Uterus (tissue), 2 donors: ENCODE measurements at regions not wholly inside any gene's neighbourhood (a gene's known extent, or its start where the extent isn't known, plus 50 kb on each side); places are given as distances from the start of the nearest gene placed in this dataset.

Source experiments
- CTCF ChIP-seq, 4 experiments: fragments of 200-600 bp in 2 of 4; fragments of 450-650 bp in 2 of 4; sonication (generic) in 2 of 4; IDR thresholded peaks; one replicate each; pipeline ENCODE4 v1.5.1; 2016 to 2019; ENCODE audit warnings: antibody characterized with exemption in 4 of 4, mild to moderate bottlenecking in 2 of 4, moderate library complexity in 1 of 4
- POLR2A ChIP-seq, 2 donors: fragments of 450-650 bp; IDR thresholded peaks; one replicate each; pipeline ENCODE4 v1.6.1; 2016; ENCODE audit warnings: antibody characterized with exemption in 2 of 2, mild to moderate bottlenecking in 1 of 2, moderate library complexity in 1 of 2

- no peak for TF ChIP-seq CTCF (IDR thresholded peaks at IDR 0.05)
- no peak for TF ChIP-seq POLR2A (IDR thresholded peaks at IDR 0.05)
Measured at GRCh38 chr18:2111456-2111855, 459.8 kb downstream of the METTL4 start.
